ENCODE measurements at regions not wholly inside any gene's neighbourhood (a gene's known extent, or its start where the extent isn't known, plus 50 kb on each side); places are given as distances from the start of the nearest gene placed in this dataset.

GRCh38 chr4:10898072-10898471, 213.5 kb upstream of the CLNK start:
- Histone ChIP-seq H3K36me3 (ENCODE audit: control insufficient read depth in 2 of 2, insufficient read depth in 2 of 2, low read length in 1 of 2) (no peaks in the 10 kb centered on the region), H3K4me1 (ENCODE audit: control insufficient read depth in 2 of 2, insufficient read depth in 2 of 2, low read length in 1 of 2) (no peaks in the 10 kb centered on the region), H3K27me3 (ENCODE audit: control insufficient read depth in 1 of 2, insufficient read depth in 2 of 2, low read length in 2 of 2) (no peaks in the 10 kb centered on the region), H3K27ac (ENCODE audit: low read depth in 2 of 2, low read length in 1 of 2) (no peak overlapping the region), H3K4me3 (ENCODE audit: low read depth in 1 of 2, low read length in 2 of 2) (no peak overlapping the region), H3K9me3 (ENCODE audit: control insufficient read depth in 2 of 2, insufficient read depth in 1 of 2, low read depth in 1 of 2, low read length in 1 of 2) (peaks cover 0 to 3% of the 10 kb centered on the region in 2 donors)
- WGBS, 2 donors = 83 to 86% methylated on average over 5 of the region's 5 CpGs

DNA sequence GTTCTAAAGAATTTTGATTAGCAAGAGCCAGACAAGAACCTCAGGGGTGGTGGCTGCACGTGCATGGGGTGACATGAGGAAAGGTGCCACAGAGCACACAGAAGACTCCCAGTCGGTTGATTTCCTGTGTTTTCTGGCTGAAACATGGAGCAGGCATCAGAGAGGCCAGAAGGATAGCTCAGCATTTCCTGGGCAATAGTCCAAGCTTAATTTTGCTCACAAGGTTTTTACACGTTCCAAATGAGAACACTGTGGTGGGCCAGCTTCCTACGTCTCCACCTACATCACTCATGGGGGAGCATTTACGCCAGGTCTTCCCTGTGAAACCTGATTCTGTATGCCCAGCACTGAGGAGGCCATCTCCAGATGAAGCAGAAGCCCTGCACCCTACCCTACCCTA, 212.5 kb upstream of the CLNK start:
- Histone ChIP-seq H3K4me3 (ENCODE audit: low read depth in 1 of 2, low read length in 2 of 2) (no peak overlapping the region), H3K27ac (ENCODE audit: low read depth in 2 of 2, low read length in 1 of 2) (no peak overlapping the region), H3K4me1 (ENCODE audit: control insufficient read depth in 2 of 2, insufficient read depth in 2 of 2, low read length in 1 of 2) (no peaks in the 10 kb centered on the region), H3K27me3 (ENCODE audit: control insufficient read depth in 1 of 2, insufficient read depth in 2 of 2, low read length in 2 of 2) (no peaks in the 10 kb centered on the region), H3K9me3 (ENCODE audit: control insufficient read depth in 2 of 2, insufficient read depth in 1 of 2, low read depth in 1 of 2, low read length in 1 of 2) (peaks cover 0 to 3% of the 10 kb centered on the region in 2 donors), H3K36me3 (ENCODE audit: control insufficient read depth in 2 of 2, insufficient read depth in 2 of 2, low read length in 1 of 2) (no peaks in the 10 kb centered on the region)
- 60 to 71% methylated on average over 5 of the region's 5 CpGs for WGBS, 2 donors

DNA sequence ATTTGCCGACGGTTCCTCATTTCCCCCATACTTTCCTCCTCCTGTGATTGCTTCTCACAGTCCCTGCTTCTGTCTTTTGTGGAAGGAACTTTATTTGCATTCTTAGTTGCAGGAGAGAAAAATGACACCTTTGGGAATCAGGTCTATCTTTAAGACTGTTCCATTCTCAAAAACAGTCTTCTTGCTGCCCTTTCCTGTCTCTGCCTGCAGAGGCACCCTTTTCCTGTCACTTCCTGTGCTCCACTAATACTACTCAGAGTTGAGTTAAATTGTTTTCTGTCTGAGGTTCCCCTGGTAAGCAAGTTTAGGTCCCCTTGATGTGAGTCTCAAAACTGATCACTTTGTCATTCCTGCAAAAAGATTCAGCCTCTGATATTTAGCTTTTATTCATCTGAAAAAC, 208.8 kb upstream of the CLNK start:
- peaks cover 0 to 3% of the 10 kb centered on the region in 2 donors for H3K9me3 ChIP-seq (ENCODE audit: control insufficient read depth in 2 of 2, insufficient read depth in 1 of 2, low read depth in 1 of 2, low read length in 1 of 2)
- H3K27me3 ChIP-seq (ENCODE audit: control insufficient read depth in 1 of 2, insufficient read depth in 2 of 2, low read length in 2 of 2) = no peaks in the 10 kb centered on the region
- no peak overlapping the region for H3K27ac ChIP-seq (ENCODE audit: low read depth in 2 of 2, low read length in 1 of 2)
- no peaks in the 10 kb centered on the region for H3K4me1 ChIP-seq (ENCODE audit: control insufficient read depth in 2 of 2, insufficient read depth in 2 of 2, low read length in 1 of 2)
- WGBS, 2 donors = 69 to 82% methylated on average over 2 of the region's 2 CpGs
- no peaks in the 10 kb centered on the region for H3K36me3 ChIP-seq (ENCODE audit: control insufficient read depth in 2 of 2, insufficient read depth in 2 of 2, low read length in 1 of 2)
- H3K4me3 ChIP-seq (ENCODE audit: low read depth in 1 of 2, low read length in 2 of 2) = no peak overlapping the region

DNA sequence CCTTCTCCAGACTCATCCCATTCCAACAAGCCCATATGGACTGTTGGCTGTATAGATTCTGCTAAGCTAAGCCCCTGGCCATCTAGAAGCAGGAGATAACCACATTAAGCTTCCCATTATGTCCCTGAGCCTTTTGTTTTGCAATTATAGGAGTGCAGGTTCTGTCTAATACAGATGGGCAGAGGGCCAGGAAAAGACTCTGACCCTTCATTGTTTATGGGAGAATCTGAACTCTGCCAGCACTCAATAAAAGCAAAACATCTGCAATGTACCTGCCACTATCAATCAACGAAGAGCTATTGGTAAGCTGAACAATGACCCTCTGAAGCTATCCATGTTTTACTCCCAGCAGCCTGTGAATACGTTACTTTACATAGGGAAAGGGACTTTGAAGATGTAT, 207.3 kb upstream of the CLNK start:
- 32 to 38% methylated on average over 2 of the region's 2 CpGs for WGBS, 2 donors
- Histone ChIP-seq H3K27ac (ENCODE audit: low read depth in 2 of 2, low read length in 1 of 2) (no peak overlapping the region), H3K4me1 (ENCODE audit: control insufficient read depth in 2 of 2, insufficient read depth in 2 of 2, low read length in 1 of 2) (no peaks in the 10 kb centered on the region), H3K9me3 (ENCODE audit: control insufficient read depth in 2 of 2, insufficient read depth in 1 of 2, low read depth in 1 of 2, low read length in 1 of 2) (no peaks in the 10 kb centered on the region), H3K27me3 (ENCODE audit: control insufficient read depth in 1 of 2, insufficient read depth in 2 of 2, low read length in 2 of 2) (no peaks in the 10 kb centered on the region), H3K36me3 (ENCODE audit: control insufficient read depth in 2 of 2, insufficient read depth in 2 of 2, low read length in 1 of 2) (no peaks in the 10 kb centered on the region), H3K4me3 (ENCODE audit: low read depth in 1 of 2, low read length in 2 of 2) (no peak overlapping the region)

- Histone ChIP-seq H3K9me3 (ENCODE audit: control insufficient read depth in 2 of 2, insufficient read depth in 1 of 2, low read depth in 1 of 2, low read length in 1 of 2) (no peaks in the 10 kb centered on the region), H3K27me3 (ENCODE audit: control insufficient read depth in 1 of 2, insufficient read depth in 2 of 2, low read length in 2 of 2) (no peaks in the 10 kb centered on the region), H3K4me1 (ENCODE audit: control insufficient read depth in 2 of 2, insufficient read depth in 2 of 2, low read length in 1 of 2) (no peaks in the 10 kb centered on the region), H3K27ac (ENCODE audit: low read depth in 2 of 2, low read length in 1 of 2) (no peak overlapping the region), H3K36me3 (ENCODE audit: control insufficient read depth in 2 of 2, insufficient read depth in 2 of 2, low read length in 1 of 2) (no peaks in the 10 kb centered on the region), H3K4me3 (ENCODE audit: low read depth in 1 of 2, low read length in 2 of 2) (no peak overlapping the region)
- 81 to 94% methylated on average over 4 of the region's 4 CpGs for WGBS, 2 donors
Observed at GRCh38 chr4:10889819-10890218, 205.3 kb upstream of the CLNK start.

DNA sequence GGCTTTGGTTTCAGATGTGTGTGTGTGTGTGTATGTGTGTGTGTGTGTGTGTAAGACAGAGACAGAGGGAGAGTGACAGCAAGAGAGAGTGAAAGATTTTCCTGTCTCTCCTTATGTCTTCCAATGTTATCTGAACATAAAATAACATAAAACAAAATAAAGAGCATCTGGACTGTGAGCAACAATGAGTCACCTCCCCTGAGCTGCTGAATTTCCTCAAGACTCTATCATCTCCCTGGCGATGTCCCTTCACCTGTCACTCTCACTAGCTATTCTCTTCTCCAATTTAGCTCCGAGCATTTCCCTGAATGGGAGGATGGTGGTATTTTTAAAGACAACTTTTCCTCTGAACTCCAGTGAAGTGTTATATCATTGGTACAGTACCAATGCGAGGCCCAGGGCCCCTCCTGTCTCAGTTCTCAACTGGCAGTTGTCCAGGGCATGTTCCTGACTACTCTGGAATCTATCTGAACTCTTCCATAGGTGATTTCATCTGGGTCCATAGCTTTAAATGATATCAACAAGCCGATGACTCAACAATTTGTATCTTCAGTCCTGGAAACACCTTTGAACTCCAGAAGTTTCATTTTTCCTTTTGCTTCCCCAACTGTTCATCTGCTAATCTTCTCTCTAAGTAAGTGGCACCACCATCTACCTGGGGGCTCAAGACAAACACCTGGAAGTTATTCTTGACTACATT, 195.0 kb upstream of the CLNK start:
- H3K27ac ChIP-seq (ENCODE audit: low read depth in 2 of 2, low read length in 1 of 2) = no peak overlapping the region
- H3K4me3 ChIP-seq (ENCODE audit: low read depth in 1 of 2, low read length in 2 of 2) = no peak overlapping the region
- H3K9me3 ChIP-seq (ENCODE audit: control insufficient read depth in 2 of 2, insufficient read depth in 1 of 2, low read depth in 1 of 2, low read length in 1 of 2) = no peaks in the 10 kb centered on the region
- H3K36me3 ChIP-seq (ENCODE audit: control insufficient read depth in 2 of 2, insufficient read depth in 2 of 2, low read length in 1 of 2) = no peaks in the 10 kb centered on the region
- H3K27me3 ChIP-seq (ENCODE audit: control insufficient read depth in 1 of 2, insufficient read depth in 2 of 2, low read length in 2 of 2) = no peaks in the 10 kb centered on the region
- WGBS, 2 donors = 71 to 75% methylated on average over 4 of the region's 4 CpGs
- no peaks in the 10 kb centered on the region for H3K4me1 ChIP-seq (ENCODE audit: control insufficient read depth in 2 of 2, insufficient read depth in 2 of 2, low read length in 1 of 2)

DNA sequence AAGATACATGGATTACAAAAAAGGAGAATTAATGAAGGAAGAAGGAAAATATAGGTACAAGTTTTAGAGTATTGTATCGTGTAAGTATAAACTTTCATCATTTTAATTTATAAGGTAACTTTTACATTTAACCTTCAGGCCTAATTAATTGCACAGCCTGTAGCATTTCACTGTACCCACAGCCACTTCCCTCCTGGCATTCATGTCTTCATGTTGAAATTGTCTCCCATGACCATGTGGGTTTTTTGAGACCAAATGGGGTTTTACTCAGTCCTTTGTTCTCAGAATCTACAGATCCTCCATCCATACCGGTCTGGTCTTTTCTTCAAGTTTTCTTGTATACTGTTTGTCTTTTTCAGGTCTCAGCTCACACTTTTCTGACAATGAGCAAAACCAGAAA, 194.3 kb upstream of the CLNK start:
- Histone ChIP-seq H3K9me3 (ENCODE audit: control insufficient read depth in 2 of 2, insufficient read depth in 1 of 2, low read depth in 1 of 2, low read length in 1 of 2) (no peaks in the 10 kb centered on the region), H3K4me1 (ENCODE audit: control insufficient read depth in 2 of 2, insufficient read depth in 2 of 2, low read length in 1 of 2) (no peaks in the 10 kb centered on the region), H3K27me3 (ENCODE audit: control insufficient read depth in 1 of 2, insufficient read depth in 2 of 2, low read length in 2 of 2) (no peaks in the 10 kb centered on the region), H3K27ac (ENCODE audit: low read depth in 2 of 2, low read length in 1 of 2) (no peak overlapping the region), H3K4me3 (ENCODE audit: low read depth in 1 of 2, low read length in 2 of 2) (no peak overlapping the region), H3K36me3 (ENCODE audit: control insufficient read depth in 2 of 2, insufficient read depth in 2 of 2, low read length in 1 of 2) (no peaks in the 10 kb centered on the region)
- 85 to 90% methylated on average over 2 of the region's 2 CpGs for WGBS, 2 donors

GRCh38 chr4:10877076-10877475, 192.5 kb upstream of the CLNK start:
- no peaks in the 10 kb centered on the region for H3K4me1 ChIP-seq (ENCODE audit: control insufficient read depth in 2 of 2, insufficient read depth in 2 of 2, low read length in 1 of 2)
- H3K27ac ChIP-seq (ENCODE audit: low read depth in 2 of 2, low read length in 1 of 2) = no peak overlapping the region
- H3K27me3 ChIP-seq (ENCODE audit: control insufficient read depth in 1 of 2, insufficient read depth in 2 of 2, low read length in 2 of 2) = no peaks in the 10 kb centered on the region
- no peaks in the 10 kb centered on the region for H3K36me3 ChIP-seq (ENCODE audit: control insufficient read depth in 2 of 2, insufficient read depth in 2 of 2, low read length in 1 of 2)
- H3K4me3 ChIP-seq (ENCODE audit: low read depth in 1 of 2, low read length in 2 of 2) = no peak overlapping the region
- H3K9me3 ChIP-seq (ENCODE audit: control insufficient read depth in 2 of 2, insufficient read depth in 1 of 2, low read depth in 1 of 2, low read length in 1 of 2) = no peaks in the 10 kb centered on the region

GRCh38 chr4:10875144-10875799, 190.7 kb upstream of the CLNK start:
- WGBS, 2 donors = 72 to 75% methylated on average over 2 of the region's 2 CpGs
- Histone ChIP-seq H3K4me3 (ENCODE audit: low read depth in 1 of 2, low read length in 2 of 2) (no peak overlapping the region), H3K4me1 (ENCODE audit: control insufficient read depth in 2 of 2, insufficient read depth in 2 of 2, low read length in 1 of 2) (no peaks in the 10 kb centered on the region), H3K36me3 (ENCODE audit: control insufficient read depth in 2 of 2, insufficient read depth in 2 of 2, low read length in 1 of 2) (no peaks in the 10 kb centered on the region), H3K9me3 (ENCODE audit: control insufficient read depth in 2 of 2, insufficient read depth in 1 of 2, low read depth in 1 of 2, low read length in 1 of 2) (no peaks in the 10 kb centered on the region), H3K27ac (ENCODE audit: low read depth in 2 of 2, low read length in 1 of 2) (no peak overlapping the region), H3K27me3 (ENCODE audit: control insufficient read depth in 1 of 2, insufficient read depth in 2 of 2, low read length in 2 of 2) (no peaks in the 10 kb centered on the region)

DNA sequence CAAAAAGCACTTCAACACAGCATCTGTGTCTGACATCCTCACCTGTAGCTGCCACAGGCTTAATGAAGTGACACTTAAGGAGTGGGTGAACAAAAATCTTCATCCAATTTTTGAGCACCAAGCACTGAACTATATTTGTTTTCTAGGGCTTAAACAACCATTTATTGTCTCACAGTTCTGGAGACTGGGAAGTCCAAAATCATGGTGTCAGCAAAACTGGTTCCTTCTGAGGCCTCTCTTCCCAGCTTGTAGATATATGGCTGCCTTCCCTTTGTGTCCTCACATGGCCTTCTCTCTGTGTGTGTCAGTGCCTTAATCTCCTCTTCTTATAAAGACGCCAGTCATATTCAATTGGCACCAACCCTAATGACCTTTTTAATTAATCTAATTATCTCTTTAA, 189.2 kb upstream of the CLNK start:
- no peaks in the 10 kb centered on the region for H3K36me3 ChIP-seq (ENCODE audit: control insufficient read depth in 2 of 2, insufficient read depth in 2 of 2, low read length in 1 of 2)
- H3K4me1 ChIP-seq (ENCODE audit: control insufficient read depth in 2 of 2, insufficient read depth in 2 of 2, low read length in 1 of 2) = no peaks in the 10 kb centered on the region
- no peaks in the 10 kb centered on the region for H3K9me3 ChIP-seq (ENCODE audit: control insufficient read depth in 2 of 2, insufficient read depth in 1 of 2, low read depth in 1 of 2, low read length in 1 of 2)
- no peak overlapping the region for H3K4me3 ChIP-seq (ENCODE audit: low read depth in 1 of 2, low read length in 2 of 2)
- H3K27me3 ChIP-seq (ENCODE audit: control insufficient read depth in 1 of 2, insufficient read depth in 2 of 2, low read length in 2 of 2) = no peaks in the 10 kb centered on the region
- no peak overlapping the region for H3K27ac ChIP-seq (ENCODE audit: low read depth in 2 of 2, low read length in 1 of 2)
- WGBS, 2 donors = 88 to 94% methylated on average over 1 of the region's 1 CpG

All from esophagus (tissue), 2 donors.